Left lung (tissue), 4 donors: ENCODE measurements at regions not wholly inside any gene's neighbourhood (a gene's known extent, or its start where the extent isn't known, plus 50 kb on each side); places are given as distances from the start of the nearest gene placed in this dataset.
"Not testable (repeated sequence)": the region's sequence is repeated elsewhere in the genome, so short reads cannot be mapped to it uniquely, and the experiment has no call there.

Experiments used
- ATAC-seq: fragments of 200-7000 bp; cut with Tn5 transposase; one replicate; pipeline ENCODE4 v1.9.1; 2020; ENCODE audit warnings: moderate library complexity
- DNase-seq, 4 donors: peaks; one replicate each; pipeline ENCODE4 v3.0.0-alpha.2; 2013 to 2020
- H3K27ac ChIP-seq, 2 donors: fragments of 200-600 bp; sonication (generic) in 1 of 2; one replicate each; pipeline versions ENCODE4 v1.5.0 to v1.8.0; 2020 to 2021
- H3K27me3 ChIP-seq, 2 donors: fragments of 200-600 bp; sonication (generic) in 1 of 2; one replicate each; pipeline versions ENCODE4 v1.5.0 to v1.8.0; 2020 to 2021
- H3K36me3 ChIP-seq, 2 donors: fragments of 200-600 bp; sonication (generic) in 1 of 2; one replicate each; pipeline versions ENCODE4 v1.5.0 to v1.8.0; 2020 to 2021
- H3K4me1 ChIP-seq, 2 donors: fragments of 200-600 bp; one replicate each; pipeline ENCODE4 v1.8.0; 2021
- H3K4me3 ChIP-seq, 2 donors: fragments of 200-600 bp; sonication (generic) in 1 of 2; one replicate each; pipeline versions ENCODE4 v1.5.0 to v1.8.0; 2020 to 2021; ENCODE audit warnings: mild to moderate bottlenecking in 1 of 2
- H3K9me3 ChIP-seq, 2 donors: fragments of 200-600 bp; sonication (generic) in 1 of 2; one replicate each; pipeline versions ENCODE4 v1.5.0 to v1.8.0; 2020 to 2021
- intact Hi-C, 2 donors: fragments of 100-400 bp; cut with DNase I; formaldehyde crosslinking; loops; one replicate each; pipeline versions ENCODE4 v1.11.2 to v1.14.2; 2022
- TF ChIP-seq, protein P1 (sequence below), 2 donors: fragments of 200-600 bp; sonication (generic) in 1 of 2; IDR thresholded peaks; one replicate each; pipeline versions ENCODE4 v1.5.0 to v1.8.0; 2021; ENCODE audit warnings: antibody characterized with exemption in 2 of 2
- donor health status: DM: no; HTN: yes; CAD: no.
- donor health status: DM: no; HTN: no; CAD: no.

DNA sequence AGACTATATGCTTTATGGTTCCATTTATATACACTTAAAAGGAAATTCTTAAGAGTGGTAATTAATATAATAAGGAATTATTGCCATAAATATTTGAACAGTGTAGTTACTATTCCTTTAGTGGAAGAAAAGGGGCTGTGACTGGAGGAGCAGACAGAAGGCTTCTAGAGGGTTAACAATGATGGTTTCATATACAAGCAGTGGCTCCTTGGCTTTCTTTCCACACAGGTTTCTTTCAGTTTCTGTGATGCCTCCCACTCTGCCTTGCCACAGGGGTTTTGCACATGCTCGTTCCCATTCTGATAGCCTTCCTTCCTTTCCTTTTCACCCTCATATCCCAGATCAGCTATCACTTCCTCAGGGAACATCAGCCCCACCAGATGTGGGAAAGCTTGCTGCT lies 108.8 kb upstream of the LYSMD4 start:
- DNase-seq = no peak
- TF ChIP-seq, protein P1, sequence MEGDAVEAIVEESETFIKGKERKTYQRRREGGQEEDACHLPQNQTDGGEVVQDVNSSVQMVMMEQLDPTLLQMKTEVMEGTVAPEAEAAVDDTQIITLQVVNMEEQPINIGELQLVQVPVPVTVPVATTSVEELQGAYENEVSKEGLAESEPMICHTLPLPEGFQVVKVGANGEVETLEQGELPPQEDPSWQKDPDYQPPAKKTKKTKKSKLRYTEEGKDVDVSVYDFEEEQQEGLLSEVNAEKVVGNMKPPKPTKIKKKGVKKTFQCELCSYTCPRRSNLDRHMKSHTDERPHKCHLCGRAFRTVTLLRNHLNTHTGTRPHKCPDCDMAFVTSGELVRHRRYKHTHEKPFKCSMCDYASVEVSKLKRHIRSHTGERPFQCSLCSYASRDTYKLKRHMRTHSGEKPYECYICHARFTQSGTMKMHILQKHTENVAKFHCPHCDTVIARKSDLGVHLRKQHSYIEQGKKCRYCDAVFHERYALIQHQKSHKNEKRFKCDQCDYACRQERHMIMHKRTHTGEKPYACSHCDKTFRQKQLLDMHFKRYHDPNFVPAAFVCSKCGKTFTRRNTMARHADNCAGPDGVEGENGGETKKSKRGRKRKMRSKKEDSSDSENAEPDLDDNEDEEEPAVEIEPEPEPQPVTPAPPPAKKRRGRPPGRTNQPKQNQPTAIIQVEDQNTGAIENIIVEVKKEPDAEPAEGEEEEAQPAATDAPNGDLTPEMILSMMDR (IDR thresholded peaks at IDR 0.05) = no peak
- Histone ChIP-seq H3K9me3 (no peaks in the 10 kb centered on the region), H3K4me3 (no peak overlapping the region), H3K4me1 (no peaks in the 10 kb centered on the region), H3K36me3 (no peaks in the 10 kb centered on the region), H3K27me3 (no peaks in the 10 kb centered on the region), H3K27ac (no peak overlapping the region)
- intact Hi-C loops = no loop called here
- no peak for ATAC-seq

DNA sequence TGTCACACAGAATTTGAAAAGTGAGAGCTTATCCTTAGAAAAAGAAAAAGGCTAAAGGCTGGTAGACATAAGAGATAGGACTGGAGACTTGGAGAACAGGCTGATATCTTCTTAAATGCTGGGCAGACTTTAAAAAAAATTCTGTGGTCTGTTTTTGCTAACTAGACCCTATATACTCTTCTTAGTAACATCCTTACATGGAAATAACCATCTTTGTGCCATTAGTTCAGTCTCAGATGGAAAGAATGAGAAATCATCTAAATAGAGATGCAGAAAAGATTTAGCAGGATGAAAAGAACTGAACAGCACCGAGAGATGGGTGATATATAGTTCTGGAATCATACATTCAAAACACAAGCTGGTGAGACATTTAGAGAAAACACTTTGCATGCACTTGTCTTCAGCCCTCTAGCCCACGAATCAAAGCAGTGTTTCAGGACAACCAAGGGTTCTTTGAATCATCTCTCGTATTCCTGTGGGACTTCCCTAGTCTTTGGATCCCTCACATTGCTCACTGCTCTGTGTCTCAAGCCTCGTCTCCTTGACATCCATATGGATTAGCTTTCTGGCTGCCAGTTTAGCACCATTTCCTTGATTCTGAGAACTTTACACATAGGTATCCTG lies 93.0 kb upstream of the LYSMD4 start:
- Histone ChIP-seq H3K36me3 (no peaks in the 10 kb centered on the region), H3K9me3 (peaks cover 0 to 3% of the 10 kb centered on the region in 2 donors), H3K4me3 (no peak overlapping the region), H3K4me1 (no peaks in the 10 kb centered on the region), H3K27me3 (no peaks in the 10 kb centered on the region), H3K27ac (no peak overlapping the region)
- TF ChIP-seq, protein P1 (IDR thresholded peaks at IDR 0.05) = no peak
- intact Hi-C loops = no loop called here
- no peak for ATAC-seq
- no peak for DNase-seq

- no peak for ATAC-seq
- no peak overlapping the region for H3K27ac ChIP-seq
- H3K4me1 ChIP-seq = no peaks in the 10 kb centered on the region
- H3K27me3 ChIP-seq = no peaks in the 10 kb centered on the region
- H3K9me3 ChIP-seq = peaks cover 0 to 2% of the 10 kb centered on the region in 2 donors
- intact Hi-C loops = no loop called here
- no peak overlapping the region for H3K4me3 ChIP-seq
- no peaks in the 10 kb centered on the region for H3K36me3 ChIP-seq
- no peak for DNase-seq
- TF ChIP-seq, protein P1 (IDR thresholded peaks at IDR 0.05) = no peak
Observed at GRCh38 chr15:99823346-99823745, 90.1 kb upstream of the LYSMD4 start.

GRCh38 chr15:99819981-99820718 lies 86.9 kb upstream of the LYSMD4 start:
- no peaks in the 10 kb centered on the region for H3K9me3 ChIP-seq
- H3K4me3 ChIP-seq = no peak overlapping the region
- TF ChIP-seq, protein P1 (IDR thresholded peaks at IDR 0.05) = no peak
- no peak for DNase-seq
- H3K36me3 ChIP-seq = no peaks in the 10 kb centered on the region
- intact Hi-C loops = no loop called here
- no peak overlapping the region for H3K27ac ChIP-seq
- no peaks in the 10 kb centered on the region for H3K27me3 ChIP-seq
- ATAC-seq = no peak
- H3K4me1 ChIP-seq = no peaks in the 10 kb centered on the region

DNA sequence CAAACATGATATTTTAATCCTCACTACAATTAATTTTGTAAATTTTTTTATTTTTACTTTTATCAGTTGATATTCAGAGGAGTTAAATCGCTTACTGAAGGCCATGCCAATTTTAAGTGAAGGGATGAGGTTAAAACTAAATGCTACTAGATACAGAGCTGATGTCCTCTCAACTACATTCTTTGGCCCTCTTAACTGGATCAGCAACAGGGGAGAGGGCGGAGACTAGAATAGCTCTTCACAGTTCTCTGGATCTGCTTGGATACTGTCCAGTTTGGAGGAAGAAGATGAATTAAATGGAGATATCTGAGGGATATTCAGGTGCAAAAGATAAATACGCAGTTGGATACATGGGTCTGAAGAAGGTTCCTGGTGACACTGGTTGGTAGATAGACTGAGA lies 85.6 kb upstream of the LYSMD4 start:
- DNase-seq (no peak), ATAC-seq (no peak)
- Histone ChIP-seq H3K36me3 (peaks cover 0 to 2% of the 10 kb centered on the region in 2 donors), H3K4me3 (no peak overlapping the region), H3K4me1 (no peaks in the 10 kb centered on the region), H3K9me3 (no peaks in the 10 kb centered on the region), H3K27ac (no peak overlapping the region), H3K27me3 (no peaks in the 10 kb centered on the region)
- intact Hi-C loops = no loop called here
- TF ChIP-seq, protein P1 (IDR thresholded peaks at IDR 0.05) = no peak

DNA sequence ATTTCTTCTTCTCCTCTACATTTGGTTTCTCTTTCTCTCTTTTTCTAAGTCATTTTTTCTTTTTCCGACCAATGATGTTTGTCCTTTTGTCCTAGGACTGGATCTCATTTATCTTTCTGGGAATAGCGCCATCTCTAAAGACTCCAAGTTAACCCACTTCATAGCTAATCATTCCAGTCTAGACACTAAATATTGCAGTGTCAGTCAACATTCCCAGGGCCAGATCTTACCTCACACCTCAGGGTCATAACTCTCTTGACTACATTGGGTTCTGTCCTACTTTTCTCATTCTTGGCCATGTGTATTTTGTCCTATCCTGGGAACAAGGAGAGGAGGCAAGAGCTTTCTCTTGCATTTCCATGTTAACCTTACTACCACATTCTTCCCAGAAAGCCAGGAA lies 83.6 kb upstream of the LYSMD4 start:
- H3K4me1 ChIP-seq, H3K27ac ChIP-seq, intact Hi-C loops, DNase-seq, H3K27me3 ChIP-seq, H3K36me3 ChIP-seq, ATAC-seq, H3K4me3 ChIP-seq, H3K9me3 ChIP-seq: not testable (repeated sequence)

- DNase-seq, ATAC-seq, intact Hi-C loops, H3K27ac ChIP-seq, H3K27me3 ChIP-seq, H3K9me3 ChIP-seq, H3K36me3 ChIP-seq, H3K4me3 ChIP-seq, H3K4me1 ChIP-seq: not testable (repeated sequence)
Observed at GRCh38 chr15:99810663-99811062, 77.4 kb upstream of the LYSMD4 start.

DNA sequence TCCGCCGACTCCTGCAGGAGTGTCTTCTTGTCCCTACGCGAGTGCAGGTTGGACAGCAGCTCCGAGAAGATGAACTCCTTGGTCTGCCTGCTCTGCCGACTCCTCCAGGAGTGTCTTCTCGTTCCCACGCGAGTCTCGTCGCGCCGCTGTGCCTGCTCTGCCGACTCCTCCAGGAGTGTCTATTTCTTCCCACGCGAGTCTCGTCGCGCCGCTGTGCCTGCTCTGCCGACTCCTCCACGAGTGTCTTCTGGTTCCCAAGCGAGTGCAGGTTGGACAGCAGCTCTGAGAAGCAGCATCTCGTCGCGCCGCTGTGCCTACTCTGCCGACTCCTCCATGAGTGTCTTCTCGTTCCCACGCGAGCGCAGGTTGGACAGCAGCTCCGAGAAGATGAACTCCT lies 66.6 kb upstream of the LYSMD4 start:
- H3K9me3 ChIP-seq, ATAC-seq, H3K4me1 ChIP-seq, H3K36me3 ChIP-seq, H3K27me3 ChIP-seq, intact Hi-C loops, H3K27ac ChIP-seq, H3K4me3 ChIP-seq: not testable (repeated sequence)
- DNase-seq = peak in 1 of 4 donors; percentile 55
